ENCODE measurements at regions not wholly inside any gene's neighbourhood (a gene's known extent, or its start where the extent isn't known, plus 50 kb on each side); places are given as distances from the start of the nearest gene placed in this dataset.
"Not testable (repeated sequence)": the region's sequence is repeated elsewhere in the genome, so short reads cannot be mapped to it uniquely, and the experiment has no call there.

GRCh38 chr1:73183581-73183980 is 901.2 kb upstream of the NEGR1 start:
- DNase-seq = not testable (repeated sequence)

DNA sequence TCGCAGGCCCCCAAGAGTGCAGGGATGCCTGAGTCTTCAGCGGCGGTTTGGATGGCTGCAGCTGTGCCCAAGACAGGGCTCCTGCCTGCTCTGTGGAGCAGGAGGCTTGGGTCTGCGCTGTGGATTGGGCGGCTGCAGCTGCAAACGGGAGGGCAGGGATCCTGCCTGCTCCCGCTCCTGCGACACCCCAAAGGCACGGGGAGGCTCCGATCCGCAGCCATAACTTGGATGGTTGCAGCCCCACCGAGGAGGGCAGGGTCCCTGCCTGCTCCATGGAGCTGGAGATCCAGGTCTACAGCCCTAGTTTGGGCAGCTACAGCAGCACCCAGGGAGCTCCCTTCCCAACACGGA is 898.8 kb upstream of the NEGR1 start:
- DNase-seq = no peak

DNA sequence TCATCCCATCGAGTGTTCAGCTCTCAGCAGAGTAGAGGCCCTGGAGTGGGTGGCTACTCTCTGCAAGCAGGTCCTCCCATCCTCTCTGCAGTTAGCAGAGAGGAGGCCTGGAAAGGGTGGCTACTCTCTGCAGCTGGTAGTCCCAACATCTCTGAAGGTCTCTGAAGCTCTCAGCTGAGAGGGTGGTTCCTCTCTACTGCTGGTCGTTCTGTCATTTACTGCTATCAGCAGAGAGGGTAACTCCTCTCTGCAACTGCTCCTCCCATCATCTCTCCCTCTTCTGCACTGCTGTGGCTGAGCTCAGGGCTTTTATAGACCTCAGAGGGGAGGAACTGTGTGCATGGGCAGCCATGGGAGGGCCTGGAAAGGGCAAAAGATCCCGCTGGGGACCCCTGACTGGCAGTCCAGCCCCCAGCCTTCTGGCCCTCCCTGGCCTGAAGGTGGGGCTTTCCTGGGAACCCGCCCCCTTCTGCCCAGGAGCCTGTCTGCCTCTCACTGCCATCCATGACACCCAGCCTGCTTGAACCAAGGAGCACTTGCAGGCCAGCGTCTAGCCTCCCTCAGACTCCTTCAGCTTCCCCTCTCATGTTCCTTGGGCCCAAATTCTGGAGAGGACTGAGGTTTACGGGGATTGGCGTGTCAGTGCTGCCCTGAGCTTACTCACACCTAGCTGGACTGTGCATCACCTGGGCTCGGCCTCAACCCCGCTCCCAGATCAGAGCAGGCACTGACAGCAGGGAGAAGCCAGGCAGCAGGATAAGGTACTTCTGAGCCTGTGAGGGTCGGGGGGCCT is 898.3 kb upstream of the NEGR1 start:
- no peak for DNase-seq

GRCh38 chr1:73176902-73177301 is 894.6 kb upstream of the NEGR1 start:
- no peak for DNase-seq

DNA sequence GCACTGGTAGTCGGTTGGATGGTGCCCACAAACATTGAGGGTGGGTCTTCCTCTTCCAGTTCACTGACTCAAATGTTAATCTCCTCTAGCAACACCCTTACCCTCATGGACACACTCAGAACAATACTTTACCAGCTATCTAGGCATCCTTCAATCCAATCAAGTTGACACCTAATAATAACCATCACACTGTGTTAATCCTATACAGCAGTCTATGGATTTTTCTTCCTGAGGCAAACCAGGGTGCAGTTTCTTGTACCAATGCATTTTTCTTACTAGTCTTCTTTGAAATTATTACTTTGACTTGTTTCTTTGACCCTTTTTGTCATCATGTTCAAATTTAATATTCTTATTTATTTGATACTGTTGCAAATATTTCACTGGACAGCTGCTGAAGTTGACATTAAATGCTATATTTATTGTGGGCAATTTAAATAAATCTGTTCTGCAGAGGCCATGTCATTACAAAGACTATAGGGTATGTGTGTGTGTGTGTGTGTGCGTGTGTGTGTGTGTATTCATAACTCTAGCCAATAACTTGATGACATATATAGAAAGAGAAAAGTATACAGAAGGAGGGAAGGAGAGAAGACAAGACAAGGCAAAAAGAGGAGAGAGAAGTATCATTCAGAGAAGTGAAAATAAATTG is 884.8 kb upstream of the NEGR1 start:
- DNase-seq = no peak

- DNase-seq = no peak
Measured at GRCh38 chr1:73162564-73162963, 880.2 kb upstream of the NEGR1 start.

GRCh38 chr1:73161418-73161817 is 879.1 kb upstream of the NEGR1 start:
- DNase-seq = no peak

DNA sequence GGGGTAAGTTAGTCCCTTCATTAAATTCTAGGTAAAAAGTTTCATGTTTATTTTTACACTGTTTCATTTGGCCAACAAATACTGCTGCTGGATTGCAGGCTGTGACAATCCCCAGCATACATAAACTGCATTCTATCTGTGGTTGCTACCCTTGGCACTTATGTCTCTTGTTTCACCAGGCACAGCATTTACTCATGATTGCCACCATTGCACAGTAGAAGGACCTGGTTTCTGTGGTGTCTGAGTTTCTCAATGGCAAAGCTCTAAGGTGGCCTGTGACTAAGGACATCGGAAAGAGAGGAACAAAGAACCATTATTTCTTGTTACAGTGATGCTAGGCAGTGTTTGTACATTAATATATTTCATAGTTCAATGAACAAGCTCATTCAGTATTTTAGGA is 878.4 kb upstream of the NEGR1 start:
- no peak for DNase-seq

DNA sequence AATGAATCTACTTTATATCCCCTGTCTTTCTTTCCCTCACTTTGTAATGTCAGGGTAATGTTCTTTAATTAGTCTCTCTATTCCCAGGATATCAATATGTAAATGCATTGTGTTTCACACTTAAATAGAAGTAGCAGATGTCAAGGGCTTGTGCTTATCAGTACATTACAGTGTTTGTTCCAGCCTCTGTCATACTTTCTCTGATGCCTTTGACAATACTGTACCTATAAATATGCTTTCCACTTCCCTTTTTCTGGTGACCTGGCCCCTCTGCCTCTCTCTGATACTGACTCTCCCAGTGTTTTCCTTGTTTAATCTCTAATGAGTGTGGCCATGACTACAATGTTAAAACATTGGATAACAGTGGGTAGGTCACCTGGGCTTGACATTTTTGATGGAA is 862.0 kb upstream of the NEGR1 start:
- DNase-seq = no peak

DNA sequence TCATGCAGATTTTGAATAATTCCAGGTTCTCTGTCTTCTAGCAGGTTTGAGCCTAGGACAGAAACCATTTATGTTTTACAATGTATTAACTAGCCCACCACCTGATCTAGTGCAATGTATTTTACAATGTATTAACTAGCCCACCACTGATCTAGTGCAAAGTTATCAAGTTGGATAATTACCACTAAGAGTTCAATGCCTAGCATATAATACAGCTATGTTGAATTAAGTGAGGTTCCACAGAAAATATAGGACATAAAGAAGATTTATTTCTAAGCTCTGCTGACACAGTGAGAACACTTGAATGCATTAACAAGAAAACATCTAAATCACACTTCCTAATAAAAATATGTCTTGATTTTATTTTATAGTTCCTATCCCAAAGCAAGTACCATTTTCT is 854.6 kb upstream of the NEGR1 start:
- DNase-seq = no peak

DNA sequence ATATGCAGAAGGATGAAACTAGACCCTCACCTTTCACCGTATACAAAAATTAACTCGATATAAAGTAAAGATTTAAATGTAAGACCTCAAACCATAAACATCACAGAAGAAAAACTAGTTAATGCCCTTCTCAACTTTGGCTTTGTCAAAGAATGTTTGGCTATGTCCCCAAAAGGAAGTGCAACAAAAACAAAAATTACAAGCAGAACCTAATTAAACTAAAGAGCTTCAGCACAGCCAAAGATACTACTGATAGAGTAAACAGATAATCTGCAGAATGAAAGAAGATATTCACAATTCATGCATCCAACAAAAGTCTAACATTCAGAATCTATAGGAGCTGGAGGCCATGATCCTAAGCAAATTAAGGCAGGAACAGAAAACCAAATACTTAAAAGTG is 824.6 kb upstream of the NEGR1 start:
- no peak for DNase-seq

- DNase-seq = no peak
Measured at GRCh38 chr1:73105755-73106154, 823.4 kb upstream of the NEGR1 start.

DNA sequence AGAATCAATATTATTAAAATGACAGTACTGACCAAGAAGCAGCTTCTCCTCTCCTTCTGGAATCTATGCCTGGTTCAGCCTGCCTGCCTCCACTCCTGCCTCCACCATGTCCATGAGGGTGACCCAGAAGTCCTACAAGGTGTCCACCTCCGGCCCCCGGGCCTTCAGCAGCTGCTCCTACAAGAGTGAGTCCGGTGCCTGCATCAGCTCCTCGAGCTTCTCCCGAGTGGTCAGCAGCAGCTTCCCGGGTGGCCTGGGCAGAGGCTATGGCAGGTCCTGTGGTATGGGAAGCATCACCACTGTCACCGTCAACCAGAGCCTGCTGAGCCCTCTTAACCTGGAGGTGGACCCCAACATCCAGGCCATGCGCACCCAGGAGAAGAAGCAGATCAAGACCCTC is 822.4 kb upstream of the NEGR1 start:
- no peak for DNase-seq

- DNase-seq = no peak
Measured at GRCh38 chr1:73100216-73100615, 817.9 kb upstream of the NEGR1 start.

DNA sequence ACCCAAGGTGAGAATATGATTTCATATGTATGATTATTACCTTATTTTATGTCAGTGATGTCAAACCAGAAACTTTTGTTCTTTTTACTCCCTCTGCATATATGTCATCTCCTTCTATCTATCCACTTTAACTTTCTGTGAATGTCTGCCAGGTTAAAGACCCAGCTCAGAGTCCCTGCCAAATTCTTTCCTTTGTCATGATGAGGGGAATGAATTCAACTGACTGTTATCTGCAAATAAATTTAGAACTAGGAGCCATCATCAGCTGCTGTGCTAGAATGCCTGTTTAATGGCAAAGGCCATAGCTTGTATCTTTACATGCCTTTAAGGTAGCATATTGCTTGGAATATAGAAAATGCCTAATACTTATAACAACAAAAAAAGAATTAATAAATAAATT is 815.6 kb upstream of the NEGR1 start:
- DNase-seq = no peak

DNA sequence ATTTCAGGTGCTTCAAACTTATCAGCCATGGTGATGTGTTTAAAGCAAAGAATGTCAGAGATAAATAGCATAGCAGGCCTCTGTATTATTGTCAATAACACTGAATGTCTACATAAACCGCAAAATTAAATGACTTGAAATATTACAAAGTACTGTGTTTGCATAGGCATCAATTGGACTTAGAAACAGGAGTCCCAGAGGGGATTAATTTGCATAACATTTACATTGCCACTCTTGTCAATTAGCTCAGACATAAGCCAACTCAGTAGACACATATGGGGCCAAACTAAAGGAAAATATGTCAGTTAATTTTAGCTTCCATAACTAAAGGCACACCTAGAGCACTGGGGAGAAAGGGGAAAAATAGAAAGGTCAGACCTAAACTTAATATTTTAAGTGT is 814.5 kb upstream of the NEGR1 start:
- no peak for DNase-seq

- DNase-seq = no peak
Measured at GRCh38 chr1:73092383-73092782, 810.0 kb upstream of the NEGR1 start.

GRCh38 chr1:73066866-73067265 is 784.5 kb upstream of the NEGR1 start:
- DNase-seq = peak; percentile 70 to 77

GRCh38 chr1:73065339-73066041 is 783.2 kb upstream of the NEGR1 start:
- DNase-seq = peak; percentile 67 to 84

DNA sequence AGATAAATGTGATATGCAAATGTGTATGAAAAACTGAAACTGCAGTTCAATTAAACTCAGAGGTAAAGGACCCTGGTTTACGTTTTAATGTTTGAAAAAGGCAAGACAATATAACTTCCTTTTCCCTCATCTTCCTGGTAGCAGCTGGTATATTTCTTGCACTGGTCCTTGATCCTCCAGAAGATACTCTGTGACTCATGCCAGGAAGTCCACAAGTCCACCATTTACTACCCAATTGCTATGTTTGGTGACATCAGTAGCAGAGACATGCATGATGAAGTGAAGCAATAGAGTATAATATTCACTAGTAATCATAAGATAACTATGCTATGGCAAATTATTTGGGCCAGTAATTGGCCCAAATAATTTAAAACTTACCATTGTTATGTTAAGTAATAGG is 774.5 kb upstream of the NEGR1 start:
- no peak for DNase-seq

GRCh38 chr1:73044241-73045036 is 762.1 kb upstream of the NEGR1 start:
- no peak for DNase-seq

- DNase-seq = no peak
Measured at GRCh38 chr1:73042403-73042802, 760.1 kb upstream of the NEGR1 start.

DNA sequence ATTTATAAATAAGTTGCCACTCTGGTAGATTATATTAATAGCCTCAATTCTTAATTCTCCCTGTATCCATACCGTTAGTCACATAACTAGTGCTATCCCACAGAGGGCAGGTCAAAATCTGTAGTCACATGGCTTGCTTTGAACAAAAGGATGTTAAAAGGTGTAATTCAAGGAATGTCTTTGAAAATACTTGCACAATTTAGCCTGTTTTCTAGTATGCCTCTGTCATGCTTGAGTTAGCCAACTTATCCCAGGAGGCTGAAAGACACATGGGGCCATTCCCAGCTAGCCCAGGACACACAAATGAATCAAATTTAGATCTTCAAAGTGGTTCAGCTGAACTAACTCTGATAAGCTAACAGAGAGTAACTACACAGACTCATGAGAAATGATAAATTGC is 758.5 kb upstream of the NEGR1 start:
- no peak for DNase-seq
